ENCODE measurements at regions not wholly inside any gene's neighbourhood (a gene's known extent, or its start where the extent isn't known, plus 50 kb on each side); places are given as distances from the start of the nearest gene placed in this dataset.

- intact Hi-C loops (cut with DNase I), result no loop called here
- no peaks in the 10 kb centered on the region for H3K9me3 ChIP-seq
- TF ChIP-seq CTCF (IDR thresholded peaks at IDR 0.05), result no peak
- no peaks in the 10 kb centered on the region for H3K27me3 ChIP-seq
- no peaks in the 10 kb centered on the region for H3K36me3 ChIP-seq
- no peaks in the 10 kb centered on the region for H3K4me1 ChIP-seq
- no peak overlapping the region for H3K27ac ChIP-seq
- DNase-seq (ENCODE audit: low spot score in 2 of 2), result no peak
- H3K4me3 ChIP-seq, result no peak overlapping the region
Observed at GRCh38 chr13:105906746-105907145, 628.7 kb downstream of the EFNB2 start.

GRCh38 chr13:105904034-105904742, 631.3 kb downstream of the EFNB2 start:
- Histone ChIP-seq H3K36me3 (no peaks in the 10 kb centered on the region), H3K4me1 (no peaks in the 10 kb centered on the region), H3K4me3 (no peak overlapping the region), H3K27ac (no peak overlapping the region), H3K9me3 (no peaks in the 10 kb centered on the region), H3K27me3 (no peaks in the 10 kb centered on the region)
- intact Hi-C loops (cut with DNase I), result no loop called here
- no peak for TF ChIP-seq CTCF (IDR thresholded peaks at IDR 0.05)
- no peak for DNase-seq (ENCODE audit: low spot score in 2 of 2)

GRCh38 chr13:105902396-105902795, 633.1 kb downstream of the EFNB2 start:
- intact Hi-C loops (cut with DNase I), result no loop called here
- DNase-seq (ENCODE audit: low spot score in 2 of 2), result no peak

GRCh38 chr13:105897575-105897974, 637.9 kb downstream of the EFNB2 start:
- Histone ChIP-seq H3K27me3 (no peaks in the 10 kb centered on the region), H3K36me3 (no peaks in the 10 kb centered on the region), H3K4me1 (no peaks in the 10 kb centered on the region), H3K4me3 (no peak overlapping the region), H3K27ac (no peak overlapping the region), H3K9me3 (no peaks in the 10 kb centered on the region)
- no peak for DNase-seq (ENCODE audit: low spot score in 2 of 2)
- intact Hi-C loops (cut with DNase I), result no loop called here
- TF ChIP-seq CTCF (IDR thresholded peaks at IDR 0.05), result no peak

More at GRCh38 chr13:105902396-105902795, 633.1 kb downstream of the EFNB2 start:
- Histone ChIP-seq H3K4me1 (no peaks in the 10 kb centered on the region), H3K36me3 (no peaks in the 10 kb centered on the region), H3K9me3 (no peaks in the 10 kb centered on the region), H3K4me3 (no peak overlapping the region), H3K27me3 (no peaks in the 10 kb centered on the region), H3K27ac (no peak overlapping the region)
- no peak for TF ChIP-seq CTCF (IDR thresholded peaks at IDR 0.05)

- no peak for TF ChIP-seq CTCF (IDR thresholded peaks at IDR 0.05)
- H3K4me3 ChIP-seq, result no peak overlapping the region
- intact Hi-C loops (cut with DNase I), result no loop called here
- no peak for DNase-seq (ENCODE audit: low spot score in 2 of 2)
- no peaks in the 10 kb centered on the region for H3K36me3 ChIP-seq
- H3K27me3 ChIP-seq, result no peaks in the 10 kb centered on the region
- no peaks in the 10 kb centered on the region for H3K9me3 ChIP-seq
- H3K27ac ChIP-seq, result no peak overlapping the region
- H3K4me1 ChIP-seq, result no peaks in the 10 kb centered on the region
Observed at GRCh38 chr13:105894697-105895096, 640.8 kb downstream of the EFNB2 start.

GRCh38 chr13:105890509-105890908, 645.0 kb downstream of the EFNB2 start:
- Histone ChIP-seq H3K4me3 (no peak overlapping the region), H3K4me1 (no peaks in the 10 kb centered on the region), H3K9me3 (no peaks in the 10 kb centered on the region), H3K36me3 (no peaks in the 10 kb centered on the region), H3K27me3 (no peaks in the 10 kb centered on the region), H3K27ac (no peak overlapping the region)
- DNase-seq (ENCODE audit: low spot score in 2 of 2), result no peak
- TF ChIP-seq CTCF (IDR thresholded peaks at IDR 0.05), result no peak
- intact Hi-C loops (cut with DNase I), result no loop called here

All from ascending aorta (tissue), 2 donors.